GM23338 (cell line): ENCODE measurements at regions not wholly inside any gene's neighbourhood (a gene's known extent, or its start where the extent isn't known, plus 50 kb on each side); places are given as distances from the start of the nearest gene placed in this dataset.
A peak's percentile ranks its signal among the peaks of the same experiment; 100 is the strongest.

Source experiments
- ATAC-seq: fragments of 200-7000 bp; cut with Tn5 transposase; 3 replicates; pipeline ENCODE4 v1.9.1; 2020
- DNase-seq: peaks from one replicate; pipeline ENCODE4 v3.0.0-alpha.2; 2015; ENCODE audit warnings: low spot score
- H2AFZ ChIP-seq: fragments of 200-600 bp; sonication (generic); 2 replicates; pipeline ENCODE4 v1.8.0; 2016; ENCODE audit warnings: antibody characterized with exemption, mild to moderate bottlenecking, moderate library complexity
- H3F3A ChIP-seq: fragments of 200-600 bp; sonication (generic); replicated peaks from 2 replicates; pipeline ENCODE4 v1.8.0; 2017; ENCODE audit warnings: antibody characterized with exemption, mixed run types, low read depth
- H3K27ac ChIP-seq: fragments of 200-600 bp; sonication (generic); 2 replicates; pipeline ENCODE4 v1.6.1; 2016; ENCODE audit warnings: low read depth
- H3K27me3 ChIP-seq: fragments of 200-600 bp; sonication (generic); 2 replicates; pipeline ENCODE4 v1.8.0; 2016; ENCODE audit warnings: mild to moderate bottlenecking, mixed run types, moderate library complexity; ENCODE audit not compliant: insufficient read depth
- H3K36me3 ChIP-seq: fragments of 200-600 bp; sonication (generic); 2 replicates; pipeline ENCODE4 v1.8.0; 2016; ENCODE audit warnings: mild to moderate bottlenecking; ENCODE audit not compliant: insufficient read depth
- H3K4me1 ChIP-seq: fragments of 200-600 bp; sonication (generic); 2 replicates; pipeline ENCODE4 v1.8.0; 2016; ENCODE audit warnings: mild to moderate bottlenecking, moderate library complexity; ENCODE audit not compliant: insufficient read depth
- H3K4me2 ChIP-seq: fragments of 200-600 bp; sonication (generic); 2 replicates; pipeline ENCODE4 v1.7.1; 2017; ENCODE audit warnings: mixed run types
- H3K4me3 ChIP-seq: fragments of 200-600 bp; sonication (generic); 2 replicates; pipeline ENCODE4 v1.6.1; 2016; ENCODE audit warnings: mixed run types
- H3K79me2 ChIP-seq: fragments of 200-600 bp; sonication (generic); replicated peaks from 2 replicates; pipeline ENCODE4 v1.8.0; 2017; ENCODE audit warnings: mild to moderate bottlenecking; ENCODE audit not compliant: insufficient read depth
- H3K9me2 ChIP-seq: fragments of 200-600 bp; sonication (generic); 2 replicates; pipeline ENCODE4 v1.8.0; 2017; ENCODE audit not compliant: insufficient read depth
- H4K20me1 ChIP-seq: fragments of 200-600 bp; sonication (generic); replicated peaks from 2 replicates; pipeline ENCODE4 v1.8.0; 2017; ENCODE audit warnings: mild to moderate bottlenecking; ENCODE audit not compliant: insufficient read depth
- H3K27ac Mint-ChIP-seq: 2 replicates; pipeline ENCODE4 v1.8.0; 2020; ENCODE audit warnings: inconsistent platforms, mild to moderate bottlenecking, moderate library complexity, mixed read lengths
- H3K27me3 Mint-ChIP-seq: 3 replicates; pipeline ENCODE4 v1.8.0; 2022; ENCODE audit warnings: low read depth, mild to moderate bottlenecking, moderate library complexity, mixed read lengths, inconsistent platforms; ENCODE audit not compliant: insufficient read depth, poor library complexity
- H3K36me3 Mint-ChIP-seq: 3 replicates; pipeline ENCODE4 v1.8.0; 2021; ENCODE audit warnings: low read depth, mild to moderate bottlenecking, inconsistent platforms, moderate library complexity, mixed read lengths
- H3K4me1 Mint-ChIP-seq: 3 replicates; pipeline ENCODE4 v1.8.0; 2020; ENCODE audit warnings: mild to moderate bottlenecking, inconsistent platforms, mixed read lengths
- H3K4me3 Mint-ChIP-seq: 3 replicates; pipeline ENCODE4 v1.8.0; 2021; ENCODE audit warnings: moderate library complexity, mild to moderate bottlenecking, inconsistent platforms, mixed read lengths
- H3K9me3 Mint-ChIP-seq: 3 replicates; pipeline ENCODE4 v1.8.0; 2020; ENCODE audit warnings: moderate library complexity, mild to moderate bottlenecking, inconsistent platforms, mixed read lengths
- CREB1 ChIP-seq: fragments of 250-450 bp; sonication (Bioruptor Pico); IDR thresholded peaks from 2 replicates; pipeline ENCODE4 v1.5.0; 2020; ENCODE audit warnings: low read depth, mild to moderate bottlenecking, moderate library complexity
- EZH2phosphoT487 ChIP-seq: fragments of 200-600 bp; sonication (generic); IDR thresholded peaks from one replicate; pipeline ENCODE4 v1.8.1; 2018; ENCODE audit warnings: antibody characterized with exemption; ENCODE audit not compliant: unreplicated experiment
- JUNB ChIP-seq: IDR thresholded peaks from one replicate; pipeline ENCODE4 v1.6.1; 2016; ENCODE audit warnings: antibody characterized with exemption; ENCODE audit not compliant: unreplicated experiment
- POLR2AphosphoS5 ChIP-seq: IDR thresholded peaks from 2 replicates; pipeline ENCODE4 v1.6.1; 2016; ENCODE audit warnings: antibody characterized with exemption, low read depth
- STAT1 ChIP-seq: IDR thresholded peaks from one replicate; pipeline ENCODE4 v1.6.1; 2016; ENCODE audit warnings: antibody characterized with exemption; ENCODE audit not compliant: unreplicated experiment
- ZNF331 ChIP-seq: fragments of 250-450 bp; sonication (Bioruptor Pico); IDR thresholded peaks from 2 replicates; pipeline ENCODE4 v1.5.0; 2020; ENCODE audit warnings: low read depth, mild to moderate bottlenecking, moderate library complexity
- TF ChIP-seq, protein P1 (sequence below): fragments of 250-450 bp; sonication (Bioruptor Pico); IDR thresholded peaks from 2 replicates; pipeline ENCODE4 v1.5.0; 2020; ENCODE audit warnings: mild to moderate bottlenecking, moderate library complexity

DNA sequence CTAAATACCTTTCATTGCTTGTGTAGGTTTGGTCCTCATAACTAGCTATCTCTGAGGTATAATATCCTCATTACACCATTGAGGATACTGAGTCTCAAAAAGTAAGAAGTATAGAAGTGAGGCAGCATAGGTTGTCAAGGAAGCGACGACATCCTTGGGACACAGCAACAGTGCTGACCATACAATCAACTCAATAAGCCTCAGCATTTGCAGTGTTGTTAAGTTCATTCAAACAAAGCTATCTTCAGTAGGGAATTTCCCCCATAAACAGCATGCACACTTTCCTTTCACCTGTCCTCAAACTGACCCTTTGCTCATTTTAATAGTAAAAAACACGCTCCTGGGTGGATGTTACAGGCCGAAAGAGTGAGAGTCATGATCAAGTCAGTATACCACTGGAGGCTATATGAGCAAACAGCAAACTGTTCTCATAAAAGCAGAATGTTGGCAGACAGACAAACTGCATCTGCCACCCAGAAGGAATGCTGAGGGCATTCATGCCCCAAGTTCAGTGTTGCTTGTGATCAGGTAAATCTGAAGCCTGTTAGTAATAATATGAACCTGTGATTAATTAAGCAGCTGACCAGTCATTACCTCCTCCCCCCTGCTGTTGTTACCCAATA lies 756.2 kb upstream of the TENM4 start:
- H3K4me3 ChIP-seq = no peak overlapping the region
- Mint-ChIP-seq H3K27me3 (no peaks in the 10 kb centered on the region), H3K36me3 (no peaks in the 10 kb centered on the region)

More for the DNA sequence above, 756.2 kb upstream of the TENM4 start:
- Histone ChIP-seq H3K36me3 (no peaks in the 10 kb centered on the region), H3F3A (no peaks in the 10 kb centered on the region), H3K4me1 (peaks cover 28% of the 10 kb centered on the region), H3K4me2 (no peak overlapping the region), H2AFZ (peak overlapping the region; percentile 23; the same call in 1 of the 2 replicates), H4K20me1 (no peaks in the 10 kb centered on the region), H3K9me2 (peaks cover 3% of the 10 kb centered on the region; the same call in 1 of the 2 replicates), H3K27ac (no peak overlapping the region), H3K79me2 (no peaks in the 10 kb centered on the region), H3K27me3 (no peaks in the 10 kb centered on the region)
- Mint-ChIP-seq H3K4me1 (peaks cover 11% of the 10 kb centered on the region), H3K27ac (no peak overlapping the region), H3K4me3 (no peak overlapping the region), H3K9me3 (no peaks in the 10 kb centered on the region)
- ATAC-seq (no peak), DNase-seq (no peak)
- TF ChIP-seq EZH2phosphoT487 (no peak), STAT1 (no peak), POLR2AphosphoS5 (no peak), CREB1 (CRISPR knock-in tag) (no peak), JUNB (no peak), ZNF331 (CRISPR knock-in tag) (no peak)
- TF ChIP-seq, protein P1, sequence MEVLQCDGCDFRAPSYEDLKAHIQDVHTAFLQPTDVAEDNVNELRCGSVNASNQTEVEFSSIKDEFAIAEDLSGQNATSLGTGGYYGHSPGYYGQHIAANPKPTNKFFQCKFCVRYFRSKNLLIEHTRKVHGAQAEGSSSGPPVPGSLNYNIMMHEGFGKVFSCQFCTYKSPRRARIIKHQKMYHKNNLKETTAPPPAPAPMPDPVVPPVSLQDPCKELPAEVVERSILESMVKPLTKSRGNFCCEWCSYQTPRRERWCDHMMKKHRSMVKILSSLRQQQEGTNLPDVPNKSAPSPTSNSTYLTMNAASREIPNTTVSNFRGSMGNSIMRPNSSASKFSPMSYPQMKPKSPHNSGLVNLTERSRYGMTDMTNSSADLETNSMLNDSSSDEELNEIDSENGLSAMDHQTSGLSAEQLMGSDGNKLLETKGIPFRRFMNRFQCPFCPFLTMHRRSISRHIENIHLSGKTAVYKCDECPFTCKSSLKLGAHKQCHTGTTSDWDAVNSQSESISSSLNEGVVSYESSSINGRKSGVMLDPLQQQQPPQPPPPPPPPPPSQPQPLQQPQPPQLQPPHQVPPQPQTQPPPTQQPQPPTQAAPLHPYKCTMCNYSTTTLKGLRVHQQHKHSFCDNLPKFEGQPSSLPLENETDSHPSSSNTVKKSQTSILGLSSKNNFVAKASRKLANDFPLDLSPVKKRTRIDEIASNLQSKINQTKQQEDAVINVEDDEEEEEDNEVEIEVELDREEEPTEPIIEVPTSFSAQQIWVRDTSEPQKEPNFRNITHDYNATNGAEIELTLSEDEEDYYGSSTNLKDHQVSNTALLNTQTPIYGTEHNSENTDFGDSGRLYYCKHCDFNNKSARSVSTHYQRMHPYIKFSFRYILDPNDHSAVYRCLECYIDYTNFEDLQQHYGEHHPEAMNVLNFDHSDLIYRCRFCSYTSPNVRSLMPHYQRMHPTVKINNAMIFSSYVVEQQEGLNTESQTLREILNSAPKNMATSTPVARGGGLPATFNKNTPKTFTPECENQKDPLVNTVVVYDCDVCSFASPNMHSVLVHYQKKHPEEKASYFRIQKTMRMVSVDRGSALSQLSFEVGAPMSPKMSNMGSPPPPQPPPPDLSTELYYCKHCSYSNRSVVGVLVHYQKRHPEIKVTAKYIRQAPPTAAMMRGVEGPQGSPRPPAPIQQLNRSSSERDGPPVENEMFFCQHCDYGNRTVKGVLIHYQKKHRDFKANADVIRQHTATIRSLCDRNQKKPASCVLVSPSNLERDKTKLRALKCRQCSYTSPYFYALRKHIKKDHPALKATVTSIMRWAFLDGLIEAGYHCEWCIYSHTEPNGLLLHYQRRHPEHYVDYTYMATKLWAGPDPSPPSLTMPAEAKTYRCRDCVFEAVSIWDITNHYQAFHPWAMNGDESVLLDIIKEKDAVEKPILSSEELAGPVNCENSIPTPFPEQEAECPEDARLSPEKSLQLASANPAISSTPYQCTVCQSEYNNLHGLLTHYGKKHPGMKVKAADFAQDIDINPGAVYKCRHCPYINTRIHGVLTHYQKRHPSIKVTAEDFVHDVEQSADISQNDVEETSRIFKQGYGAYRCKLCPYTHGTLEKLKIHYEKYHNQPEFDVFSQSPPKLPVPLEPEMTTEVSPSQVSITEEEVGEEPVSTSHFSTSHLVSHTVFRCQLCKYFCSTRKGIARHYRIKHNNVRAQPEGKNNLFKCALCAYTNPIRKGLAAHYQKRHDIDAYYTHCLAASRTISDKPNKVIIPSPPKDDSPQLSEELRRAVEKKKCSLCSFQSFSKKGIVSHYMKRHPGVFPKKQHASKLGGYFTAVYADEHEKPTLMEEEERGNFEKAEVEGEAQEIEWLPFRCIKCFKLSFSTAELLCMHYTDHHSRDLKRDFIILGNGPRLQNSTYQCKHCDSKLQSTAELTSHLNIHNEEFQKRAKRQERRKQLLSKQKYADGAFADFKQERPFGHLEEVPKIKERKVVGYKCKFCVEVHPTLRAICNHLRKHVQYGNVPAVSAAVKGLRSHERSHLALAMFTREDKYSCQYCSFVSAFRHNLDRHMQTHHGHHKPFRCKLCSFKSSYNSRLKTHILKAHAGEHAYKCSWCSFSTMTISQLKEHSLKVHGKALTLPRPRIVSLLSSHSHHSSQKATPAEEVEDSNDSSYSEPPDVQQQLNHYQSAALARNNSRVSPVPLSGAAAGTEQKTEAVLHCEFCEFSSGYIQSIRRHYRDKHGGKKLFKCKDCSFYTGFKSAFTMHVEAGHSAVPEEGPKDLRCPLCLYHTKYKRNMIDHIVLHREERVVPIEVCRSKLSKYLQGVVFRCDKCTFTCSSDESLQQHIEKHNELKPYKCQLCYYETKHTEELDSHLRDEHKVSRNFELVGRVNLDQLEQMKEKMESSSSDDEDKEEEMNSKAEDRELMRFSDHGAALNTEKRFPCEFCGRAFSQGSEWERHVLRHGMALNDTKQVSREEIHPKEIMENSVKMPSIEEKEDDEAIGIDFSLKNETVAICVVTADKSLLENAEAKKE (CRISPR knock-in tag) = no peak
